HepG2 (cell line): ENCODE measurements at regions not wholly inside any gene's neighbourhood (a gene's known extent, or its start where the extent isn't known, plus 50 kb on each side); places are given as distances from the start of the nearest gene placed in this dataset.

Source experiments
- ATAC-seq: fragments of 200-7000 bp; cut with Tn5 transposase; 3 replicates; pipeline ENCODE4 v1.9.1; 2020; ENCODE audit warnings: mild to moderate bottlenecking, moderate library complexity
- BruUV-seq: library from RNA; stranded (reverse); fragments of 400-500 nt; replicated peaks from 2 replicates; lab custom pipeline; 2021; lab: Mats Ljungman, UMichigan
- CTCF ChIA-PET: fragments of 300-600 bp; formaldehyde crosslinking; extraction: SDS; loops from one replicate; lab custom pipeline; 2021; ENCODE audit warnings: low total read pairs, inconsistent platforms, low intra/inter-chr PET ratio; lab: Yijun Ruan, JAX
- POLR2A ChIA-PET: fragments of 350-600 bp; sonication (Branson Sonifier 250); formaldehyde crosslinking; loops from one replicate; lab custom pipeline; 2020; ENCODE audit warnings: antibody characterized with exemption, inconsistent platforms; lab: Yijun Ruan, JAX
- DNase-seq: peaks from one replicate; pipeline ENCODE4 v3.0.0-alpha.2; 2015; ENCODE audit warnings: low spot score
- FAIRE-seq: peaks from 3 replicates; lab custom pipeline; 2011; peaks lifted over from hg19 to GRCh38; lab: Jason Lieb, UNC
- H2AFZ ChIP-seq: one replicate; pipeline ENCODE4 v1.6.1; 2011; ENCODE audit warnings: low read length, inconsistent platforms
- H3K27ac ChIP-seq: fragments of 300-600 bp; 3 replicates; pipeline ENCODE4 v1.8.0; 2011; ENCODE audit warnings: mixed run types, mild to moderate bottlenecking, mixed read lengths, low read length, inconsistent platforms; ENCODE audit not compliant: insufficient read depth; ENCODE audit errors: extremely low read length
- H3K27me3 ChIP-seq, 2 experiments: fragments of 200-600 bp in 1 of 2; 2 replicates in 1 of 2; 3 replicates in 1 of 2; pipeline versions ENCODE4 v1.6.0 to v1.8.0; 2011; ENCODE audit warnings: low read length in 2 of 2, mild to moderate bottlenecking in 2 of 2, moderate library complexity in 2 of 2, inconsistent platforms in 1 of 2; ENCODE audit not compliant: insufficient read depth in 2 of 2, control insufficient read depth in 1 of 2
- H3K36me3 ChIP-seq, 2 experiments: fragments of 200-600 bp in 1 of 2; replicated peaks in 1 of 2; 2 replicates in 1 of 2; 3 replicates in 1 of 2; pipeline versions ENCODE4 v1.5.1 to v1.8.0; 2011; ENCODE audit warnings: low read length in 2 of 2, inconsistent platforms in 1 of 2; ENCODE audit not compliant: insufficient read depth in 2 of 2, control insufficient read depth in 1 of 2
- H3K4me1 ChIP-seq: 2 replicates; pipeline ENCODE4 v1.5.1; 2012; ENCODE audit warnings: low read length, inconsistent platforms; ENCODE audit not compliant: insufficient read depth
- H3K4me2 ChIP-seq: 2 replicates; pipeline ENCODE4 v1.6.0; 2011; ENCODE audit warnings: low read depth, low read length, inconsistent platforms
- H3K4me3 ChIP-seq, 3 experiments: fragments of 200-600 bp in 1 of 3; sonication (generic), shearing (Covaris generic) in 1 of 3; replicated peaks in 1 of 3; 2 replicates each; pipeline ENCODE4 v1.5.1; 2011 to 2016; ENCODE audit warnings: low read length in 3 of 3, inconsistent platforms in 2 of 3, low read depth in 2 of 3, mild to moderate bottlenecking in 2 of 3, control low read depth in 1 of 3, mixed read lengths in 1 of 3; ENCODE audit not compliant: insufficient read depth in 1 of 3
- H3K79me2 ChIP-seq: one replicate; pipeline ENCODE4 v1.6.1; 2011; ENCODE audit warnings: low read length, inconsistent platforms; ENCODE audit not compliant: insufficient read depth
- H3K9ac ChIP-seq: 2 replicates; pipeline ENCODE4 v1.6.0; 2011; ENCODE audit warnings: mild to moderate bottlenecking, low read depth, low read length, inconsistent platforms; ENCODE audit not compliant: insufficient read depth
- H3K9me3 ChIP-seq: 2 replicates; pipeline ENCODE4 v1.5.1; 2012; ENCODE audit warnings: mild to moderate bottlenecking, low read length
- H4K20me1 ChIP-seq: 2 replicates; pipeline ENCODE4 v1.6.0; 2011; ENCODE audit warnings: inconsistent platforms, mild to moderate bottlenecking, low read length, moderate library complexity; ENCODE audit not compliant: insufficient read depth
- CHCHD3 ChIP-seq: sonication (generic); formaldehyde crosslinking; IDR thresholded peaks from 2 replicates; pipeline ENCODE4 v1.8.0; 2022; ENCODE audit warnings: mild to moderate bottlenecking, missing genetic modification reagents, moderate library complexity
- ELF1 ChIP-seq: sonication (generic); formaldehyde crosslinking; IDR thresholded peaks from 2 replicates; pipeline ENCODE4 v1.4.0; 2020; ENCODE audit warnings: missing genetic modification reagents
- FOXP1 ChIP-seq, 2 experiments: fragments of 450-650 bp in 1 of 2; IDR thresholded peaks; 2 replicates each; pipeline ENCODE4 v1.6.1; 2017 to 2018; ENCODE audit warnings: antibody characterized with exemption in 1 of 2
- FOXP4 ChIP-seq: sonication (generic); formaldehyde crosslinking; IDR thresholded peaks from 2 replicates; pipeline ENCODE4 v1.4.0; 2020; ENCODE audit warnings: missing genetic modification reagents
- HMGXB4 ChIP-seq, 2 experiments: sonication (generic) in 1 of 2; formaldehyde crosslinking in 1 of 2; IDR thresholded peaks; 2 replicates each; pipeline versions ENCODE4 v1.4.0 to v1.6.1; 2018 to 2020; ENCODE audit warnings: missing genetic modification reagents in 2 of 2, borderline replicate concordance in 1 of 2, low read depth in 1 of 2, mild to moderate bottlenecking in 1 of 2, missing biosample characterization in 1 of 2
- HNRNPLL ChIP-seq: fragments of 200-400 bp; formaldehyde crosslinking; IDR thresholded peaks from 2 replicates; pipeline ENCODE4 v1.6.1; 2017; ENCODE audit warnings: mild to moderate bottlenecking, low read depth, low read length; ENCODE audit not compliant: poor library complexity, severe bottlenecking
- HOXA9 ChIP-seq: sonication (generic); formaldehyde crosslinking; IDR thresholded peaks from 2 replicates; pipeline ENCODE4 v1.8.1; 2022; ENCODE audit warnings: missing genetic modification reagents, mild to moderate bottlenecking, moderate library complexity, borderline replicate concordance
- RXRB ChIP-seq: IDR thresholded peaks from 2 replicates; pipeline ENCODE4 v1.6.1; 2016; ENCODE audit warnings: borderline replicate concordance, missing genetic modification reagents, missing compliant biosample characterization
- ZBTB7B ChIP-seq: sonication (generic); formaldehyde crosslinking; IDR thresholded peaks from 2 replicates; pipeline ENCODE4 v1.4.0; 2020; ENCODE audit warnings: missing genetic modification reagents
- ZNF468 ChIP-seq: sonication (generic); formaldehyde crosslinking; IDR thresholded peaks from 2 replicates; pipeline ENCODE4 v1.8.0; 2022; ENCODE audit warnings: mild to moderate bottlenecking, moderate library complexity, missing genetic modification reagents
- ZNF709 ChIP-seq: sonication (generic); formaldehyde crosslinking; IDR thresholded peaks from 2 replicates; pipeline ENCODE4 v1.5.0; 2020; ENCODE audit warnings: mild to moderate bottlenecking, missing genetic modification reagents
- ZSCAN5A ChIP-seq: sonication (generic); formaldehyde crosslinking; IDR thresholded peaks from 2 replicates; pipeline ENCODE4 v1.8.0; 2022; ENCODE audit warnings: mild to moderate bottlenecking, missing genetic modification reagents, borderline replicate concordance
- WGBS: methylation state at CpG from one replicate; pipeline ENCODE4 v1.1.6; 2017; ENCODE audit warnings: low lambda C conversion rate; 5-methylcytosine and 5-hydroxymethylcytosine counted together
- in situ Hi-C: cut with HindIII; loops from 2 replicates; pipeline ENCODE4 v1.10.0; 2017; ENCODE audit warnings: low pct_unique_long_range_greater_than_20kb; ENCODE audit not compliant: extremely low pct_ligation_motif_present
- intact Hi-C: fragments of 100-400 bp; cut with micrococcal nuclease; formaldehyde crosslinking; loops from one replicate; pipeline ENCODE4 v1.10.0; 2022; ENCODE audit not compliant: unreplicated experiment
- TF ChIP-seq, protein P1 (sequence below): IDR thresholded peaks from 2 replicates; pipeline ENCODE4 v1.6.1; 2018; ENCODE audit warnings: missing genetic modification reagents
- TF ChIP-seq, protein P2 (sequence below): sonication (generic); formaldehyde crosslinking; IDR thresholded peaks from 2 replicates; pipeline ENCODE4 v1.5.0; 2020; ENCODE audit warnings: missing genetic modification reagents
- TF ChIP-seq, protein P3 (sequence below): IDR thresholded peaks from 2 replicates; pipeline ENCODE4 v1.6.1; 2016; ENCODE audit warnings: low read depth, control low read depth

- FAIRE-seq (no peak), ATAC-seq (no peak), DNase-seq (no peak)
- Histone ChIP-seq H3K79me2 (no peaks in the 10 kb centered on the region), H3K4me3 (no peak overlapping the region), H3K36me3 (no peaks in the 10 kb centered on the region), H3K4me2 (no peak overlapping the region), H2AFZ (no peak overlapping the region), H3K4me1 (no peaks in the 10 kb centered on the region), H3K9me3 (no peaks in the 10 kb centered on the region), H3K27ac (no peak overlapping the region), H3K27me3 (peaks cover 3 to 35% of the 10 kb centered on the region in 2 experiments), H3K9ac (no peak overlapping the region), H4K20me1 (no peaks in the 10 kb centered on the region)
- 52% methylated on average over 11 of the region's 11 CpGs for WGBS
- in situ Hi-C loops (no loop called here), intact Hi-C loops (no loop called here)
- ChIA-PET POLR2A (no interaction called here), CTCF (no interaction called here)
- TF ChIP-seq HNRNPLL (no peak), ZNF468 (CRISPR knock-in tag) (no peak), CHCHD3 (CRISPR knock-in tag) (no peak), FOXP4 (CRISPR knock-in tag) (no peak), HMGXB4 (CRISPR knock-in tag; IDR thresholded peaks at IDR 0.05; ENCODE audit: borderline replicate concordance in 1 of 2, low read depth in 1 of 2) (no peak), ZBTB7B (CRISPR knock-in tag) (no peak), FOXP1 (IDR thresholded peaks at IDR 0.05) (no peak), FOXP1 (CRISPR knock-in tag; IDR thresholded peaks at IDR 0.05) (no peak), ZSCAN5A (CRISPR knock-in tag) (no peak), HOXA9 (no peak), RXRB (CRISPR knock-in tag) (no peak), ELF1 (CRISPR knock-in tag) (no peak), ZNF709 (no peak)
- TF ChIP-seq, protein P1, sequence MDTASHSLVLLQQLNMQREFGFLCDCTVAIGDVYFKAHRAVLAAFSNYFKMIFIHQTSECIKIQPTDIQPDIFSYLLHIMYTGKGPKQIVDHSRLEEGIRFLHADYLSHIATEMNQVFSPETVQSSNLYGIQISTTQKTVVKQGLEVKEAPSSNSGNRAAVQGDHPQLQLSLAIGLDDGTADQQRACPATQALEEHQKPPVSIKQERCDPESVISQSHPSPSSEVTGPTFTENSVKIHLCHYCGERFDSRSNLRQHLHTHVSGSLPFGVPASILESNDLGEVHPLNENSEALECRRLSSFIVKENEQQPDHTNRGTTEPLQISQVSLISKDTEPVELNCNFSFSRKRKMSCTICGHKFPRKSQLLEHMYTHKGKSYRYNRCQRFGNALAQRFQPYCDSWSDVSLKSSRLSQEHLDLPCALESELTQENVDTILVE (CRISPR knock-in tag): no peak
- TF ChIP-seq, protein P2, sequence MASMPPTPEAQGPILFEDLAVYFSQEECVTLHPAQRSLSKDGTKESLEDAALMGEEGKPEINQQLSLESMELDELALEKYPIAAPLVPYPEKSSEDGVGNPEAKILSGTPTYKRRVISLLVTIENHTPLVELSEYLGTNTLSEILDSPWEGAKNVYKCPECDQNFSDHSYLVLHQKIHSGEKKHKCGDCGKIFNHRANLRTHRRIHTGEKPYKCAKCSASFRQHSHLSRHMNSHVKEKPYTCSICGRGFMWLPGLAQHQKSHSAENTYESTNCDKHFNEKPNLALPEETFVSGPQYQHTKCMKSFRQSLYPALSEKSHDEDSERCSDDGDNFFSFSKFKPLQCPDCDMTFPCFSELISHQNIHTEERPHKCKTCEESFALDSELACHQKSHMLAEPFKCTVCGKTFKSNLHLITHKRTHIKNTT: no peak
- TF ChIP-seq, protein P3, sequence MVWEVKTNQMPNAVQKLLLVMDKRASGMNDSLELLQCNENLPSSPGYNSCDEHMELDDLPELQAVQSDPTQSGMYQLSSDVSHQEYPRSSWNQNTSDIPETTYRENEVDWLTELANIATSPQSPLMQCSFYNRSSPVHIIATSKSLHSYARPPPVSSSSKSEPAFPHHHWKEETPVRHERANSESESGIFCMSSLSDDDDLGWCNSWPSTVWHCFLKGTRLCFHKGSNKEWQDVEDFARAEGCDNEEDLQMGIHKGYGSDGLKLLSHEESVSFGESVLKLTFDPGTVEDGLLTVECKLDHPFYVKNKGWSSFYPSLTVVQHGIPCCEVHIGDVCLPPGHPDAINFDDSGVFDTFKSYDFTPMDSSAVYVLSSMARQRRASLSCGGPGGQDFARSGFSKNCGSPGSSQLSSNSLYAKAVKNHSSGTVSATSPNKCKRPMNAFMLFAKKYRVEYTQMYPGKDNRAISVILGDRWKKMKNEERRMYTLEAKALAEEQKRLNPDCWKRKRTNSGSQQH (CRISPR knock-in tag): no peak
- BruUV-seq: no TSS peak
These were observed 654.5 kb upstream of the ID2 start for GRCh38 chr2:8027387-8027786.
